ENCODE measurements at regions not wholly inside any gene's neighbourhood (a gene's known extent, or its start where the extent isn't known, plus 50 kb on each side); places are given as distances from the start of the nearest gene placed in this dataset.

DNA sequence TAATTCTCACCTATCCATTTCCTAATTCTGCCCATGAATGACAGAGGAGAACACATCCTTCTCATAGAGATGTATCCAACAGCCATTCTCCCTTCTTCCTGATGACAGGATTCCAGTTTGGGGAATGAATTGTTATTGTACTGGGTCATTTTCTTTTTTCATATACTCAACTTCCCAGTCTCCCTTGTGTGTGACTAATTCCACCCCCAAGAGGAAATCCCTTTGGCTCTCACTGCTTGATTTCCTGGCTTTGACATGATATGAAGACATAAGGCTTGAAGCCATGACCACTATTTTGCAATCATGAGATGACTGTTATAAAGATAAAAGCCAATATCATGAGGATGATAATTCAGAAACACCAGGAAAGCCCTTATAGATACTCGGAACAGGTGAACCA, 384.7 kb upstream of the ACVR2A start:
- TF ChIP-seq CBX3 (IDR thresholded peaks at IDR 0.05; ENCODE audit: low read depth), result no peak
- TF ChIP-seq JUND (IDR thresholded peaks at IDR 0.05), result no peak
- no peak for TF ChIP-seq CEBPB (IDR thresholded peaks at IDR 0.05; ENCODE audit: low read depth)
- no peak for TF ChIP-seq MAX (IDR thresholded peaks at IDR 0.05)
- H3K79me2 ChIP-seq (ENCODE audit: insufficient read depth, low read length), result no peaks in the 10 kb centered on the region
- no peaks in the 10 kb centered on the region for H3K9me2 ChIP-seq (ENCODE audit: insufficient read depth)
- H4K20me1 ChIP-seq (ENCODE audit: insufficient read depth), result no peaks in the 10 kb centered on the region
- no TSS peak for BruUV-seq (replicated peaks)
- H3K4me1 ChIP-seq (ENCODE audit: control insufficient read depth in 1 of 2, insufficient read depth in 2 of 2, low read length in 2 of 2), result peaks cover 0 to 14% of the 10 kb centered on the region in 2 experiments; a peak in 3 of 4 replicates
- H3K9ac ChIP-seq (ENCODE audit: low read length), result no peak overlapping the region
- ATAC-seq, result no peak
- CTCF ChIA-PET, result no interaction called here
- H3K36me3 ChIP-seq (ENCODE audit: control insufficient read depth in 1 of 2, insufficient read depth in 2 of 2, low read length in 2 of 2), result no peaks in the 10 kb centered on the region
- H3K4me2 ChIP-seq (ENCODE audit: low read length), result no peak overlapping the region
- H3K9me3 ChIP-seq (ENCODE audit: control insufficient read depth in 1 of 2, insufficient read depth in 1 of 2, low read depth in 1 of 2, low read length in 2 of 2), result no peaks in the 10 kb centered on the region
- POLR2A ChIA-PET, result no interaction called here
- RAD21 ChIA-PET (ENCODE audit: low non-redundant PET in 1 of 2, low total read pairs in 2 of 2, uncharacterized antibody in 2 of 2, unreplicated experiment in 2 of 2), result no interaction called here
- H3K27me3 ChIP-seq (ENCODE audit: insufficient read depth, low read length), result no peaks in the 10 kb centered on the region
- no peak overlapping the region for H2AFZ ChIP-seq (ENCODE audit: low read depth, low read length, poor library complexity, severe bottlenecking)
- no peak overlapping the region for H3K4me3 ChIP-seq (replicated peaks in 1 of 2; ENCODE audit: low read depth in 1 of 2, low read length in 2 of 2)
- intact Hi-C loops (cut with micrococcal nuclease), result no loop called here
- H3K27ac ChIP-seq (ENCODE audit: low read depth, low read length), result no peak overlapping the region
- no peak for DNase-seq (ENCODE audit: low read depth, low spot score)

GRCh38 chr2:147456779-147457178, 388.1 kb upstream of the ACVR2A start:
- Histone ChIP-seq H3K4me1 (ENCODE audit: control insufficient read depth in 1 of 2, insufficient read depth in 2 of 2, low read length in 2 of 2) (no peaks in the 10 kb centered on the region), H3K9me2 (ENCODE audit: insufficient read depth) (no peaks in the 10 kb centered on the region), H3K9me3 (ENCODE audit: control insufficient read depth in 1 of 2, insufficient read depth in 1 of 2, low read depth in 1 of 2, low read length in 2 of 2) (no peaks in the 10 kb centered on the region), H3K4me3 (replicated peaks in 1 of 2; ENCODE audit: low read depth in 1 of 2, low read length in 2 of 2) (no peak overlapping the region), H3K79me2 (ENCODE audit: insufficient read depth, low read length) (no peaks in the 10 kb centered on the region), H2AFZ (ENCODE audit: low read depth, low read length, poor library complexity, severe bottlenecking) (no peak overlapping the region), H4K20me1 (ENCODE audit: insufficient read depth) (no peaks in the 10 kb centered on the region), H3K27me3 (ENCODE audit: insufficient read depth, low read length) (no peaks in the 10 kb centered on the region), H3K9ac (ENCODE audit: low read length) (no peak overlapping the region), H3K36me3 (ENCODE audit: control insufficient read depth in 1 of 2, insufficient read depth in 2 of 2, low read length in 2 of 2) (no peaks in the 10 kb centered on the region), H3K27ac (ENCODE audit: low read depth, low read length) (no peak overlapping the region), H3K4me2 (ENCODE audit: low read length) (no peak overlapping the region)
- no peak for TF ChIP-seq FOSL1 (IDR thresholded peaks at IDR 0.05; ENCODE audit: low read depth)
- POLR2A ChIA-PET, result no interaction called here
- ATAC-seq (no peak), DNase-seq (ENCODE audit: low read depth, low spot score) (no peak)
- intact Hi-C loops (cut with micrococcal nuclease), result no loop called here
- RAD21 ChIA-PET (ENCODE audit: low non-redundant PET in 1 of 2, low total read pairs in 2 of 2, uncharacterized antibody in 2 of 2, unreplicated experiment in 2 of 2), result no interaction called here
- CTCF ChIA-PET, result interaction anchor here (1.8 kb wide), 1 partner anchor 454 kb away, joined by 4 read pairs; no protein-coding TSS in a partner anchor
- no TSS peak for BruUV-seq (replicated peaks)
